Stimulated activated CD4-positive, alpha-beta T cell treated with anti-CD3 and anti-CD28 coated beads, Interleukin-15, amount 100 ng/mL, for 1 hour (primary cell): ENCODE measurements at regions not wholly inside any gene's neighbourhood (a gene's known extent, or its start where the extent isn't known, plus 50 kb on each side); places are given as distances from the start of the nearest gene placed in this dataset.
"Not testable (repeated sequence)": the region's sequence is repeated elsewhere in the genome, so short reads cannot be mapped to it uniquely, and the experiment has no call there.

Source experiments
- DNase-seq, 2 donors: peaks; one replicate each; pipeline ENCODE4 v3.0.0-alpha.2; 2020; ENCODE audit warnings: low read depth in 1 of 2, low spot score in 1 of 2

GRCh38 chrX:151042842-151043241 is 59.7 kb downstream of the HMGB3 start:
- DNase-seq: no peak

GRCh38 chrX:151066373-151066772 is 83.2 kb downstream of the HMGB3 start:
- DNase-seq: not testable (repeated sequence)

- DNase-seq: no peak
Observed at GRCh38 chrX:151073767-151074166, 90.6 kb downstream of the HMGB3 start.

DNA sequence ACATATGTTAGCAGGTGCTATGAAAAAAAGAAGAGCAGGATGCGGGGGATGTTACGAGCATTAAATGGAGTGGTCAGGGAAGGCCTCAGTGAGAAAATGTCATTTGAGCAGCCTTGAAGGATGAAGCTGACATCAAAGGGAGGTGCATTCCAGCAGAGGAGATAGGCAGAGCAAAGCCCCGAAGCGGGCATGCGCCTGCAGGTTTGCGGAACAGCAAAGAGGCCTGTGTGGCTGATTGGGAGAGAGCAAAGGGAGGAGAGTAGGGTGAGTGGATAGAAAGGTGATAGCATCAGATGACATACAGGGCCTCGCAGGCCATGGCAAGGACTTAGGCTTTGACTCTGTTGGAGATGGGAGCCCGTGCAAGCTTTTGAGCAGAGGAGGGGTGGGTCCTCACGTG is 95.4 kb upstream of the GPR50 start:
- no peak for DNase-seq

GRCh38 chrX:151082077-151082948 is 94.1 kb upstream of the GPR50 start:
- peak; percentile 1 to 45 for DNase-seq

DNA sequence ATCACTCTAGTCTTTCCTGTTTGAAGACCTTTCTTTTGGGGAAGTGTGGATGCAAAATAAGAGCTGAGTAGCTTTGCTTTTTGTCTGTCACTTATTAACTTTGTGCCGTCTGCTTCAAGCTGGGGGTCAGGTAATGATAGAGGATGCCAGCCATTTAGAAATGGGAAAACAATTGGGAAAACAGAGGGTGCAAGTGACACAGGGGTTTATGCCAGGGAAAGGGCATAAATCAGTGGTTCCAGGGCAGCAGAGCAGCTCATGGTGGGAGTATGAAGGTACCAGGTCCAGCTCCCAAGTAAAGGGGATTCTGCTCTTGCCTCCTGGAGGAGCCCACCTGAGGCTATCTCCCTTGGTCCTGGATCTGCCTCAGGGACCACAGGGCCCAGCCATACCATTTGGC is 91.9 kb upstream of the GPR50 start:
- DNase-seq: no peak

GRCh38 chrX:151085207-151085606 is 91.2 kb upstream of the GPR50 start:
- DNase-seq: no peak

- no peak for DNase-seq
Observed at GRCh38 chrX:151088221-151088620, 88.2 kb upstream of the GPR50 start.

GRCh38 chrX:151099001-151099400 is 77.4 kb upstream of the GPR50 start:
- no peak for DNase-seq

DNA sequence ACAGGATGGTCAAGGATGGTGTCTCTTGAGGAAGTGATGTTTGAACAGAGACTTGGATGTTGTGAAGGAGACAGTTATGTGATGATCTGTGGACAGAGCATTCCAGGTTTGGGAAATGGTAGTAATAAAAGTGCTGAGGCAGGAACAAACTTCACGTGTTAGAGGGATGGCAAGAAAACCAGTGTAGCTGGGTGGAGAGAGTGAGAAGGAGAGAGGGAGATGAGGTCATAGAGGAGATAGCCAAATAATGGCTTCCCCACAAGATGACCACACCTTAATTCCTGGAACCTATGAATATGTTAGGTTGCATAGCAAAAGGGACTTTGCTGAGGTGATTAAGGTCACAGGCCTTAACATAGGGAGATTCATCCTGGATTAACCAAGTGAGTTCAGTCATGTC is 75.6 kb upstream of the GPR50 start:
- DNase-seq: no peak

GRCh38 chrX:151113200-151113599 is 63.2 kb upstream of the GPR50 start:
- not testable (repeated sequence) for DNase-seq
